Type B pancreatic cell (in vitro differentiated cells): ENCODE measurements at regions not wholly inside any gene's neighbourhood (a gene's known extent, or its start where the extent isn't known, plus 50 kb on each side); places are given as distances from the start of the nearest gene placed in this dataset.

Experiments used
- DNase-seq: peaks from one replicate; pipeline ENCODE4 v3.0.0; 2021; ENCODE audit warnings: mixed read lengths; ENCODE audit not compliant: unreplicated experiment; ENCODE audit errors: extremely low spot score
- H3K27ac Mint-ChIP-seq: 2 replicates; pipeline ENCODE4 v1.8.0; 2021; ENCODE audit warnings: mild to moderate bottlenecking, mixed read lengths
- H3K27me3 Mint-ChIP-seq: 2 replicates; pipeline ENCODE4 v1.8.0; 2021; ENCODE audit warnings: mixed read lengths
- H3K36me3 Mint-ChIP-seq: 2 replicates; pipeline ENCODE4 v1.8.0; 2021; ENCODE audit warnings: mixed read lengths
- H3K4me1 Mint-ChIP-seq: one replicate; pipeline ENCODE4 v1.8.0; 2021; ENCODE audit warnings: mixed read lengths; ENCODE audit not compliant: unreplicated experiment
- H3K4me3 Mint-ChIP-seq: 2 replicates; pipeline ENCODE4 v1.8.0; 2021; ENCODE audit warnings: mild to moderate bottlenecking, mixed read lengths
- H3K9me3 Mint-ChIP-seq: 2 replicates; pipeline ENCODE4 v1.8.0; 2021; ENCODE audit warnings: mixed read lengths
- TF ChIP-seq, protein P1 (sequence below): fragments of 200-600 bp; sonication (generic); conservative IDR thresholded peaks from 2 replicates; pipeline ENCODE4 v1.5.0; 2021; ENCODE audit warnings: antibody characterized with exemption, mild to moderate bottlenecking

DNA sequence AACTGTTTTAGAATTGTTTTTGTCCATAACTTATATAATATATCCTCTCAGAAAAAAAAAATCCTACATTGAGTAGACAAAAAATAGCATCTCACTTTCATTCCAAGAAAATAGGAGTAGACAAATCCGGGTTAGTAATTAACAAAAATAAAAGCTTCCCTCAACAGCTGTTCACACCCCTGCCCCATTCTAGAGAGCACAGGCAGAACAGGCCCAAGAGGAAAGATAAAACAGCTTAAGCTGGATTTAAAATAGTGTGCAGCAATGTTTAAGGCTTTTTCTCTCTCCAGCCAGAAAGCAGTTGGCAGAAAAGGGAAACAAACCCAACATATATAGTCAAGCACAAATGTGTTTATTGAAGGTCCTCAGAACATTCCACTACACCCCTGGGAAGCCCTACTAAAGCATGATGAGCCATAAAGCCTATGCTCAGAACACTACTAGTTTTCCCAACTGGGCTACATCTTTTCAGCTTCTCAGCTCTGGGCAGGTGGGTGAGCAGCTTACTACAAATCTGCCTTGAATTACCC is 189.9 kb downstream of the MTERF1 start:
- Mint-ChIP-seq H3K27me3 (no peaks in the 10 kb centered on the region), H3K4me1 (peaks cover 12% of the 10 kb centered on the region), H3K36me3 (no peaks in the 10 kb centered on the region), H3K4me3 (no peak overlapping the region), H3K27ac (no peak overlapping the region), H3K9me3 (peaks cover 4% of the 10 kb centered on the region)
- TF ChIP-seq, protein P1, sequence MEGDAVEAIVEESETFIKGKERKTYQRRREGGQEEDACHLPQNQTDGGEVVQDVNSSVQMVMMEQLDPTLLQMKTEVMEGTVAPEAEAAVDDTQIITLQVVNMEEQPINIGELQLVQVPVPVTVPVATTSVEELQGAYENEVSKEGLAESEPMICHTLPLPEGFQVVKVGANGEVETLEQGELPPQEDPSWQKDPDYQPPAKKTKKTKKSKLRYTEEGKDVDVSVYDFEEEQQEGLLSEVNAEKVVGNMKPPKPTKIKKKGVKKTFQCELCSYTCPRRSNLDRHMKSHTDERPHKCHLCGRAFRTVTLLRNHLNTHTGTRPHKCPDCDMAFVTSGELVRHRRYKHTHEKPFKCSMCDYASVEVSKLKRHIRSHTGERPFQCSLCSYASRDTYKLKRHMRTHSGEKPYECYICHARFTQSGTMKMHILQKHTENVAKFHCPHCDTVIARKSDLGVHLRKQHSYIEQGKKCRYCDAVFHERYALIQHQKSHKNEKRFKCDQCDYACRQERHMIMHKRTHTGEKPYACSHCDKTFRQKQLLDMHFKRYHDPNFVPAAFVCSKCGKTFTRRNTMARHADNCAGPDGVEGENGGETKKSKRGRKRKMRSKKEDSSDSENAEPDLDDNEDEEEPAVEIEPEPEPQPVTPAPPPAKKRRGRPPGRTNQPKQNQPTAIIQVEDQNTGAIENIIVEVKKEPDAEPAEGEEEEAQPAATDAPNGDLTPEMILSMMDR = no peak
- no peak for DNase-seq

DNA sequence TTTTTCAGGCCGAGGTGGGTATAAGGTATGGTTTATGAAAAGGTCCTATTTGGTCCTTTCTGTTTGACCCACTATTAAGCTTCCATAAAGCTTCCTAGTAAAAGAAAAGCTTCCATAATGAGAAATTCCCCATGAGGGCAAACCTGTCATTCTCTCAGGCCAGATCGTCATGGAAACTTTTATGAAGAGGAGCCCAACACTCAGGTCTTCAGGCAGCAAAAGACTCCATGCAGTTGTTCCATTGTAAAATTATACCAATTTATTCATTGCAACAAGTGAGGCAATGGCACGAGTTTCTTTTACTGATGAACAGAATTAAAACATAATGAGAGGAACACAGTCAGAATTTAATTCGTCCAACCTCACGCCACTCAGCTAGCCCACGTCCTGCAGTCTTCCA is 188.6 kb downstream of the MTERF1 start:
- TF ChIP-seq, protein P1 = no peak
- H3K4me3 Mint-ChIP-seq = no peak overlapping the region
- H3K9me3 Mint-ChIP-seq = peaks cover 4% of the 10 kb centered on the region
- no peak for DNase-seq
- H3K36me3 Mint-ChIP-seq = no peaks in the 10 kb centered on the region
- H3K27ac Mint-ChIP-seq = no peak overlapping the region
- peaks cover 12% of the 10 kb centered on the region for H3K4me1 Mint-ChIP-seq
- no peaks in the 10 kb centered on the region for H3K27me3 Mint-ChIP-seq

DNA sequence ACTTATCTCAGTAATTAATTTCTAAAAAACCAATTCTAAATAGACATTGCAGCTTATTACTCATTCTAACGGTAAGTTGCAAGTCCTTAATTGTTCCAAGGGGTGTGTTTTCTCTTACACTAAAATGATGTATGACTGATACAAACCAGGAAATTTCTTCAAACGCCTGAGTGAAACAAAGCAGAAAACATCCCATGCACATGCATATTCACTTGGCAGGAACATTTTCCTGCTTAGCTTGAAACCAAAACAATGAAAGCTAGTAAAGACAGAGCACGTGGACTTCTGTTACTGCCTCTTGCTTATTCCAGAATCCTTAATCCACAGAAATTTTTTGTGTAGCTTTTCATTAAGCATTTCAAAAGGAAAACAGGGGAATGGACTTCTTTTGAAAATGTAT is 187.7 kb downstream of the MTERF1 start:
- H3K36me3 Mint-ChIP-seq = no peaks in the 10 kb centered on the region
- no peak for DNase-seq
- no peaks in the 10 kb centered on the region for H3K9me3 Mint-ChIP-seq
- peaks cover 12% of the 10 kb centered on the region for H3K4me1 Mint-ChIP-seq
- no peak overlapping the region for H3K27ac Mint-ChIP-seq
- TF ChIP-seq, protein P1 = no peak
- no peaks in the 10 kb centered on the region for H3K27me3 Mint-ChIP-seq
- H3K4me3 Mint-ChIP-seq = no peak overlapping the region

DNA sequence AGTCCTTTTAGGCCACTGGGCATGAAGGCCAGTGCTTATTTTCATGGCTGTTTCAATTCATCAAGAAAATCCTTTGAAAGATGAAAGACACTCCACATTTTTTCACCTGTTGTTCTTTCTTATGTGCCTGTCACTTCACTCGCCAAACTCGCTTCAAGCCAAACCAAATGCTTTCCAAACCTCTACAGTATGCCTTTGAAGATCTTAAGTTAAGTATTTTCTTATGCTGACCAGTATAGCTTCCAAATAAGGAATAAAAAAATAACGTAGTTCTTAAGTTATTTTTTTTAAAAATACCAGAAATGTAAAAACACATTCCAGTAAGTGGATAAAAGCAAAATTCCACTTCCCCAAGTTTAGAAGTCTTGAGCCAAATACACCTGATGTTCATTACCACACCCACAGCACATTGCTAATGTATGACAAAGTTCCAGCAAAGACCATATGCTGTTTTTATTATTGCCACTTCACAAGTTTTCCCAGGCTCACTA is 186.1 kb downstream of the MTERF1 start:
- no peaks in the 10 kb centered on the region for H3K9me3 Mint-ChIP-seq
- no peaks in the 10 kb centered on the region for H3K27me3 Mint-ChIP-seq
- peaks cover 12% of the 10 kb centered on the region for H3K4me1 Mint-ChIP-seq
- TF ChIP-seq, protein P1 = no peak
- no peak for DNase-seq
- no peaks in the 10 kb centered on the region for H3K36me3 Mint-ChIP-seq
- no peak overlapping the region for H3K4me3 Mint-ChIP-seq
- H3K27ac Mint-ChIP-seq = peak overlapping the region; percentile 79

DNA sequence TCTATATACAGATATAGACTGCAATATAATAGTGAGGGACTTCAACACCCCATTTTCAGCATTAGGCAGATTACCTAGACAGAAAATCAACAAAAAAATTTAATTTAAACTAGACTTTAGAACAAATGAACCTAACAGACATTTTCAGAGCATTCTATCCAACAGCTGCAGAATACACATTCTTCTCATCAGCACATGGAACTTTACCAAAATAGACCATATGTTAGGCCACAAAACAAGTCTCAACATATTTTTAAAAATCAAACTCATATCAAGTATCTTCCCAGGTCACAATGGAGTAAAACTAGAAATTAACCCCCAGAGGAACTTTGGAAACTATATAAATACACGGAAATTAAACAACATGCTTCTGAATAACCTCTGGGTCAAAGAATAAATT is 169.6 kb downstream of the MTERF1 start:
- TF ChIP-seq, protein P1 = no peak
- H3K4me1 Mint-ChIP-seq = no peaks in the 10 kb centered on the region
- H3K9me3 Mint-ChIP-seq = peaks cover 7% of the 10 kb centered on the region
- no peak overlapping the region for H3K4me3 Mint-ChIP-seq
- H3K27ac Mint-ChIP-seq = no peak overlapping the region
- no peak for DNase-seq
- peaks cover 6% of the 10 kb centered on the region for H3K36me3 Mint-ChIP-seq
- no peaks in the 10 kb centered on the region for H3K27me3 Mint-ChIP-seq

DNA sequence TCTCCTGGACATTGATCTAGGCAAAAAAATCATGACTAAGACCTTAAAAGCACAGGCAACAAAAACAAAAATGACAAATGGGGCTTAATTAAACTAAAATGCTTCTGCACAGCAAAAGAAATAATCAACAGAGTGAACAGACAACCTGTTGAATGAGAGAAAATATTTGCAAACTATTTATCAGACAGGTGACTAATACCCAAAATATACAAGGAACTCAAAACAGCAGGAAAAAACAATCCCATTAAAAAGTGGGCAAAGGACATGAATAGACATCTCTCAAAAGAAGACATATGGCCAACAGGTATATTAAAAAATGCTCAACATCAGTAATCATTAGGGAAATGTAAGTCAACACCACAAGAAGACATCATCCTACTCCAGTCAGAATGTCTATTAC is 166.8 kb downstream of the MTERF1 start:
- TF ChIP-seq, protein P1 = no peak
- no peak for DNase-seq
- H3K27ac Mint-ChIP-seq = no peak overlapping the region
- peaks cover 3% of the 10 kb centered on the region for H3K36me3 Mint-ChIP-seq
- no peaks in the 10 kb centered on the region for H3K4me1 Mint-ChIP-seq
- H3K4me3 Mint-ChIP-seq = no peak overlapping the region
- H3K9me3 Mint-ChIP-seq = peaks cover 10% of the 10 kb centered on the region
- no peaks in the 10 kb centered on the region for H3K27me3 Mint-ChIP-seq
